ENCODE measurements at regions not wholly inside any gene's neighbourhood (a gene's known extent, or its start where the extent isn't known, plus 50 kb on each side); places are given as distances from the start of the nearest gene placed in this dataset.

- 37 to 53% methylated on average over 3 of the region's 3 CpGs for WGBS, 2 donors
- Histone ChIP-seq H3K27me3 (no peaks in the 10 kb centered on the region), H3K9me3 (no peaks in the 10 kb centered on the region), H3K4me3 (no peak overlapping the region), H3K36me3 (replicated peaks in 1 of 2; ENCODE audit: insufficient read depth in 1 of 2, low read depth in 2 of 2) (no peaks in the 10 kb centered on the region), H3K4me1 (peaks cover 9% of the 10 kb centered on the region), H3K27ac (no peak overlapping the region)
- intact Hi-C loops (cut with DNase I) = no loop called here
- no peak for ATAC-seq
- no peak for DNase-seq
- TF ChIP-seq POLR2A (IDR thresholded peaks at IDR 0.05) (no peak), CTCF (IDR thresholded peaks at IDR 0.05) (no peak)
Measured at GRCh38 chr18:70462078-70462439, 173.2 kb downstream of the SOCS6 start.

- WGBS, 2 donors = 79 to 83% methylated on average over 11 of the region's 11 CpGs
- H3K27me3 ChIP-seq = no peaks in the 10 kb centered on the region
- peaks cover 9% of the 10 kb centered on the region for H3K4me1 ChIP-seq
- DNase-seq = no peak
- no peaks in the 10 kb centered on the region for H3K9me3 ChIP-seq
- TF ChIP-seq CTCF (IDR thresholded peaks at IDR 0.05) (no peak), POLR2A (IDR thresholded peaks at IDR 0.05) (no peak)
- H3K4me3 ChIP-seq = no peak overlapping the region
- H3K27ac ChIP-seq = no peak overlapping the region
- ATAC-seq = no peak
- H3K36me3 ChIP-seq (replicated peaks in 1 of 2; ENCODE audit: insufficient read depth in 1 of 2, low read depth in 2 of 2) = no peaks in the 10 kb centered on the region
- intact Hi-C loops (cut with DNase I) = no loop called here
Measured at GRCh38 chr18:70461323-70462077, 172.7 kb downstream of the SOCS6 start.

GRCh38 chr18:70459731-70460130 lies 170.9 kb downstream of the SOCS6 start:
- no peak for DNase-seq
- WGBS, 2 donors = 39 to 45% methylated on average over 5 of the region's 5 CpGs
- no peak overlapping the region for H3K4me3 ChIP-seq
- H3K9me3 ChIP-seq = no peaks in the 10 kb centered on the region
- no peak for ATAC-seq
- TF ChIP-seq POLR2A (IDR thresholded peaks at IDR 0.05) = no peak
- TF ChIP-seq CTCF (IDR thresholded peaks at IDR 0.05) = no peak
- intact Hi-C loops (cut with DNase I) = no loop called here
- H3K27me3 ChIP-seq = no peaks in the 10 kb centered on the region
- H3K4me1 ChIP-seq = peaks cover 8% of the 10 kb centered on the region
- H3K27ac ChIP-seq = no peak overlapping the region
- no peaks in the 10 kb centered on the region for H3K36me3 ChIP-seq (replicated peaks in 1 of 2; ENCODE audit: insufficient read depth in 1 of 2, low read depth in 2 of 2)

GRCh38 chr18:70459251-70459650 lies 170.4 kb downstream of the SOCS6 start:
- intact Hi-C loops (cut with DNase I) = no loop called here
- Histone ChIP-seq H3K4me1 (peaks cover 3% of the 10 kb centered on the region), H3K27me3 (no peaks in the 10 kb centered on the region), H3K4me3 (no peak overlapping the region), H3K9me3 (no peaks in the 10 kb centered on the region), H3K27ac (no peak overlapping the region), H3K36me3 (replicated peaks in 1 of 2; ENCODE audit: insufficient read depth in 1 of 2, low read depth in 2 of 2) (no peaks in the 10 kb centered on the region)
- DNase-seq = no peak
- TF ChIP-seq POLR2A (IDR thresholded peaks at IDR 0.05) (no peak), CTCF (IDR thresholded peaks at IDR 0.05) (no peak)
- 60 to 61% methylated on average over 4 of the region's 4 CpGs for WGBS, 2 donors
- no peak for ATAC-seq

GRCh38 chr18:70457788-70458187 lies 168.9 kb downstream of the SOCS6 start:
- 73 to 77% methylated on average over 3 of the region's 3 CpGs for WGBS, 2 donors
- H3K4me1 ChIP-seq = no peaks in the 10 kb centered on the region
- TF ChIP-seq POLR2A (IDR thresholded peaks at IDR 0.05) = no peak
- no peak for TF ChIP-seq CTCF (IDR thresholded peaks at IDR 0.05)
- DNase-seq (no peak), ATAC-seq (no peak)
- no peaks in the 10 kb centered on the region for H3K36me3 ChIP-seq (replicated peaks in 1 of 2; ENCODE audit: insufficient read depth in 1 of 2, low read depth in 2 of 2)
- intact Hi-C loops (cut with DNase I) = no loop called here
- no peak overlapping the region for H3K4me3 ChIP-seq
- H3K27me3 ChIP-seq = no peaks in the 10 kb centered on the region
- no peaks in the 10 kb centered on the region for H3K9me3 ChIP-seq
- H3K27ac ChIP-seq = no peak overlapping the region
